ENCODE measurements at regions not wholly inside any gene's neighbourhood (a gene's known extent, or its start where the extent isn't known, plus 50 kb on each side); places are given as distances from the start of the nearest gene placed in this dataset.

- Histone ChIP-seq H4K5ac (ENCODE audit: insufficient read length, low read depth, low read length) (no peak overlapping the region), H3K79me1 (ENCODE audit: insufficient read depth, low read depth, low read length, poor library complexity, severe bottlenecking) (no peaks in the 10 kb centered on the region), H4K20me1 (ENCODE audit: control insufficient read depth, insufficient read depth, insufficient read length) (no peaks in the 10 kb centered on the region), H3K14ac (ENCODE audit: insufficient read depth, low read length) (no peak overlapping the region), H2BK20ac (ENCODE audit: low read depth, low read length, poor library complexity, severe bottlenecking) (no peak overlapping the region), H3K18ac (ENCODE audit: insufficient read length, low read depth, low read length) (no peak overlapping the region), H3K27me3 (ENCODE audit: insufficient read depth, low read length) (no peaks in the 10 kb centered on the region), H2BK120ac (ENCODE audit: low read depth, low read length, poor library complexity, severe bottlenecking) (no peak overlapping the region), H4K91ac (ENCODE audit: insufficient read length, low read depth, low read length) (no peak overlapping the region), H3K9ac (ENCODE audit: extremely low read depth, insufficient read length, low read length) (no peak overlapping the region), H3K4me1 (ENCODE audit: insufficient read depth, low read length) (no peaks in the 10 kb centered on the region), H3K56ac (ENCODE audit: insufficient read length, low read depth, low read length) (no peak overlapping the region), H2AK5ac (ENCODE audit: insufficient read length, low read length) (no peak overlapping the region), H3K27ac (ENCODE audit: insufficient read length, low read depth, low read length) (no peak overlapping the region), H3K23me2 (ENCODE audit: insufficient read length, low read depth, low read length, poor library complexity, severe bottlenecking) (no peaks in the 10 kb centered on the region), H2BK5ac (ENCODE audit: insufficient read length, low read length) (no peak overlapping the region), H2AFZ (ENCODE audit: low read length) (no peak overlapping the region), H3K4ac (ENCODE audit: low read depth, low read length) (no peak overlapping the region), H3K4me2 (ENCODE audit: insufficient read depth, insufficient read length, low read length) (no peak overlapping the region), H3K9me3 (ENCODE audit: control insufficient read depth, low read depth, low read length) (no peaks in the 10 kb centered on the region), H3T11ph (ENCODE audit: low read length) (no peak overlapping the region), H4K8ac (replicated peaks; ENCODE audit: insufficient read length, low read depth, low read length) (no peak overlapping the region), H2BK15ac (ENCODE audit: low read depth, low read length) (no peak overlapping the region), H2BK12ac (ENCODE audit: insufficient read length, low read depth, low read length) (no peak overlapping the region), H3K79me2 (ENCODE audit: insufficient read depth, low read length) (no peaks in the 10 kb centered on the region), H3K23ac (ENCODE audit: insufficient read length, low read depth, low read length) (no peak overlapping the region)
- no CpG with 5 or more reads among the region's 7 CpGs for WGBS (ENCODE audit: extremely low coverage, insufficient read length, low lambda C conversion rate)
- no peak for DNase-seq
- TF ChIP-seq, protein P1, sequence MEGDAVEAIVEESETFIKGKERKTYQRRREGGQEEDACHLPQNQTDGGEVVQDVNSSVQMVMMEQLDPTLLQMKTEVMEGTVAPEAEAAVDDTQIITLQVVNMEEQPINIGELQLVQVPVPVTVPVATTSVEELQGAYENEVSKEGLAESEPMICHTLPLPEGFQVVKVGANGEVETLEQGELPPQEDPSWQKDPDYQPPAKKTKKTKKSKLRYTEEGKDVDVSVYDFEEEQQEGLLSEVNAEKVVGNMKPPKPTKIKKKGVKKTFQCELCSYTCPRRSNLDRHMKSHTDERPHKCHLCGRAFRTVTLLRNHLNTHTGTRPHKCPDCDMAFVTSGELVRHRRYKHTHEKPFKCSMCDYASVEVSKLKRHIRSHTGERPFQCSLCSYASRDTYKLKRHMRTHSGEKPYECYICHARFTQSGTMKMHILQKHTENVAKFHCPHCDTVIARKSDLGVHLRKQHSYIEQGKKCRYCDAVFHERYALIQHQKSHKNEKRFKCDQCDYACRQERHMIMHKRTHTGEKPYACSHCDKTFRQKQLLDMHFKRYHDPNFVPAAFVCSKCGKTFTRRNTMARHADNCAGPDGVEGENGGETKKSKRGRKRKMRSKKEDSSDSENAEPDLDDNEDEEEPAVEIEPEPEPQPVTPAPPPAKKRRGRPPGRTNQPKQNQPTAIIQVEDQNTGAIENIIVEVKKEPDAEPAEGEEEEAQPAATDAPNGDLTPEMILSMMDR (conservative IDR thresholded peaks at IDR 0.05) = no peak
- H3K4me1 Mint-ChIP-seq = peaks cover 9% of the 10 kb centered on the region in 2 experiments
- no peak overlapping the region for H3K4me3 Mint-ChIP-seq
- H3K27ac Mint-ChIP-seq = no peak overlapping the region
- H3K36me3 Mint-ChIP-seq (ENCODE audit: insufficient read depth in 1 of 3, low read depth in 3 of 3) = no peaks in the 10 kb centered on the region
- H3K9me3 Mint-ChIP-seq = no peaks in the 10 kb centered on the region
- H3K27me3 Mint-ChIP-seq (ENCODE audit: low read depth) = no peaks in the 10 kb centered on the region
Observed at GRCh38 chr5:60505373-60506171, 194.4 kb downstream of the DEPDC1B start.

All from H9 (cell line).